RPMI7951 (cell line): ENCODE measurements at regions not wholly inside any gene's neighbourhood (a gene's known extent, or its start where the extent isn't known, plus 50 kb on each side); places are given as distances from the start of the nearest gene placed in this dataset.
"Not testable (repeated sequence)": the region's sequence is repeated elsewhere in the genome, so short reads cannot be mapped to it uniquely, and the experiment has no call there.

ENCODE experiments used
- DNase-seq: peaks from one replicate; pipeline ENCODE4 v3.0.0-alpha.2; 2012; ENCODE audit warnings: low read depth

- no peak for DNase-seq
Observed at GRCh38 chr16:26715969-26716368, 350.8 kb upstream of the C16orf82 start.

- no peak for DNase-seq
Observed at GRCh38 chr16:26717826-26718225, 348.9 kb upstream of the C16orf82 start.

- DNase-seq, result no peak
Observed at GRCh38 chr16:26721290-26721689, 345.4 kb upstream of the C16orf82 start.

- DNase-seq, result not testable (repeated sequence)
Observed at GRCh38 chr16:26721957-26722356, 344.8 kb upstream of the C16orf82 start.

- DNase-seq, result no peak
Observed at GRCh38 chr16:26724189-26724588, 342.5 kb upstream of the C16orf82 start.

- no peak for DNase-seq
Observed at GRCh38 chr16:26727848-26728247, 338.9 kb upstream of the C16orf82 start.

GRCh38 chr16:26729951-26730541, 336.7 kb upstream of the C16orf82 start:
- DNase-seq, result no peak

- DNase-seq, result no peak
Observed at GRCh38 chr16:26731729-26732128, 335.0 kb upstream of the C16orf82 start.

GRCh38 chr16:26733710-26734109, 333.0 kb upstream of the C16orf82 start:
- no peak for DNase-seq

GRCh38 chr16:26735521-26735920, 331.2 kb upstream of the C16orf82 start:
- no peak for DNase-seq

- DNase-seq, result no peak
Observed at GRCh38 chr16:26736084-26736483, 330.6 kb upstream of the C16orf82 start.

- no peak for DNase-seq
Observed at GRCh38 chr16:26740771-26741170, 326.0 kb upstream of the C16orf82 start.

- DNase-seq, result no peak
Observed at GRCh38 chr16:26742040-26742439, 324.7 kb upstream of the C16orf82 start.

GRCh38 chr16:26744430-26744829, 322.3 kb upstream of the C16orf82 start:
- DNase-seq, result no peak

- no peak for DNase-seq
Observed at GRCh38 chr16:26747760-26748159, 319.0 kb upstream of the C16orf82 start.

- no peak for DNase-seq
Observed at GRCh38 chr16:26749072-26749471, 317.7 kb upstream of the C16orf82 start.

- DNase-seq, result no peak
Observed at GRCh38 chr16:26752166-26752565, 314.6 kb upstream of the C16orf82 start.

- DNase-seq, result no peak
Observed at GRCh38 chr16:26756633-26757032, 310.1 kb upstream of the C16orf82 start.

- DNase-seq, result no peak
Observed at GRCh38 chr16:26762594-26762993, 304.1 kb upstream of the C16orf82 start.

- DNase-seq, result peak; percentile 6
Observed at GRCh38 chr16:26765087-26765486, 301.6 kb upstream of the C16orf82 start.

GRCh38 chr16:26768385-26769010, 298.2 kb upstream of the C16orf82 start:
- DNase-seq, result no peak

GRCh38 chr16:26770547-26770946, 296.2 kb upstream of the C16orf82 start:
- DNase-seq, result no peak

- no peak for DNase-seq
Observed at GRCh38 chr16:26772503-26772902, 294.2 kb upstream of the C16orf82 start.

GRCh38 chr16:26777821-26778220, 288.9 kb upstream of the C16orf82 start:
- DNase-seq, result no peak
